ENCODE measurements at regions not wholly inside any gene's neighbourhood (a gene's known extent, or its start where the extent isn't known, plus 50 kb on each side); places are given as distances from the start of the nearest gene placed in this dataset.

GRCh38 chr11:106322106-106322505 is 244.6 kb downstream of the AASDHPPT start:
- H3K27me3 Mint-ChIP-seq: no peaks in the 10 kb centered on the region
- no peak for DNase-seq
- TF ChIP-seq, protein P1, sequence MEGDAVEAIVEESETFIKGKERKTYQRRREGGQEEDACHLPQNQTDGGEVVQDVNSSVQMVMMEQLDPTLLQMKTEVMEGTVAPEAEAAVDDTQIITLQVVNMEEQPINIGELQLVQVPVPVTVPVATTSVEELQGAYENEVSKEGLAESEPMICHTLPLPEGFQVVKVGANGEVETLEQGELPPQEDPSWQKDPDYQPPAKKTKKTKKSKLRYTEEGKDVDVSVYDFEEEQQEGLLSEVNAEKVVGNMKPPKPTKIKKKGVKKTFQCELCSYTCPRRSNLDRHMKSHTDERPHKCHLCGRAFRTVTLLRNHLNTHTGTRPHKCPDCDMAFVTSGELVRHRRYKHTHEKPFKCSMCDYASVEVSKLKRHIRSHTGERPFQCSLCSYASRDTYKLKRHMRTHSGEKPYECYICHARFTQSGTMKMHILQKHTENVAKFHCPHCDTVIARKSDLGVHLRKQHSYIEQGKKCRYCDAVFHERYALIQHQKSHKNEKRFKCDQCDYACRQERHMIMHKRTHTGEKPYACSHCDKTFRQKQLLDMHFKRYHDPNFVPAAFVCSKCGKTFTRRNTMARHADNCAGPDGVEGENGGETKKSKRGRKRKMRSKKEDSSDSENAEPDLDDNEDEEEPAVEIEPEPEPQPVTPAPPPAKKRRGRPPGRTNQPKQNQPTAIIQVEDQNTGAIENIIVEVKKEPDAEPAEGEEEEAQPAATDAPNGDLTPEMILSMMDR (IDR thresholded peaks at IDR 0.05): no peak
- H3K27ac Mint-ChIP-seq: no peak overlapping the region
- H3K36me3 Mint-ChIP-seq (ENCODE audit: low read depth): no peaks in the 10 kb centered on the region
- intact Hi-C loops (cut with micrococcal nuclease): no loop called here
- H3K9me3 Mint-ChIP-seq: no peaks in the 10 kb centered on the region
- CTCF ChIA-PET: no interaction called here
- no peaks in the 10 kb centered on the region for H3K4me1 Mint-ChIP-seq (ENCODE audit: low read depth)
- POLR2A ChIA-PET: no interaction called here
- no peak for ATAC-seq
- no peak overlapping the region for H3K4me3 Mint-ChIP-seq

GRCh38 chr11:106326087-106326486 is 248.6 kb downstream of the AASDHPPT start:
- Mint-ChIP-seq H3K9me3 (no peaks in the 10 kb centered on the region), H3K36me3 (ENCODE audit: low read depth) (no peaks in the 10 kb centered on the region), H3K4me1 (ENCODE audit: low read depth) (no peaks in the 10 kb centered on the region), H3K27me3 (no peaks in the 10 kb centered on the region), H3K27ac (no peak overlapping the region), H3K4me3 (no peak overlapping the region)
- TF ChIP-seq, protein P1 (IDR thresholded peaks at IDR 0.05): no peak
- intact Hi-C loops (cut with micrococcal nuclease): no loop called here
- ATAC-seq (no peak), DNase-seq (no peak)
- ChIA-PET CTCF (no interaction called here), POLR2A (no interaction called here)

DNA sequence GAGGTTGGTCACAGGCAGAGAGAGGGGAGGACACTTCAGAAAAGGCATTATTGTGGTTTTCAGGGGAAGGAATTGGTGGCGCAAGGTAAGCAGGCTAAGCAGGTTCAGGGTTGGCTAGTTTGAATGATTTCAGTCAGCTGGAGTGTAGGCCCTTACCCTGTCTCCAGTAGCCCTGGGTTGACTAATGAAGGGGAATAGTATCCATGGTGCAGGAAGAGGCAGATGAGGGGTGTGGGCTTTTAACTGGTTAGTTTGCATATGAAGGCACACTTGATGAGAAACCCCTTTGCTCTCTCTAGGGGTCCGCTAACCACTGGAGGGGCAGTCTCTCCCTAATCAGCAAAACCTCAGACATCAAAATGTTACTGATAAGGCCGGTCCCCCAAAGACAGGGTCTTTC is 249.7 kb downstream of the AASDHPPT start:
- Mint-ChIP-seq H3K27ac (no peak overlapping the region), H3K4me1 (ENCODE audit: low read depth) (no peaks in the 10 kb centered on the region), H3K9me3 (no peaks in the 10 kb centered on the region), H3K27me3 (no peaks in the 10 kb centered on the region), H3K36me3 (ENCODE audit: low read depth) (no peaks in the 10 kb centered on the region), H3K4me3 (no peak overlapping the region)
- TF ChIP-seq, protein P1 (IDR thresholded peaks at IDR 0.05): no peak
- intact Hi-C loops (cut with micrococcal nuclease): no loop called here
- DNase-seq: no peak
- ChIA-PET POLR2A (no interaction called here), CTCF (no interaction called here)
- ATAC-seq: no peak

DNA sequence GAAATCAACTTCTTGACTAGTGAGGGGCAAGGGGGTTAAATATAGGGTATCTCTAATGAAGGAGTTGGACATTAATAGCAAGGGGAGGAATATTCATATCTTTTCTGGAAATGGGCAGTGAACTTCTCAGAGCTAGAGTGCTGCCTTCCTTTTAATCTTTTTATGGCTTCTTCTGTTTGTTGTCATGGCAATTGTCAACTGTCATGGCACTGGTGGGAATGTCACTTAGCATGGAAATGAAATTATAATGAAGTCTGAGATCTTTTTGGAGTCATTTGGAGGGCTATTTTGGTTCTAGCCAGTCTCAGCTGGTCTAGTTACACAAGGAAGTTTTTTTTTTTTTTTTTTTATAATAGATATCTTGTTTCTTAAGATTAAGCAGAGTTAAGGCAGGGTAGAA is 250.2 kb downstream of the AASDHPPT start:
- TF ChIP-seq, protein P1 (IDR thresholded peaks at IDR 0.05): no peak
- Mint-ChIP-seq H3K4me3 (no peak overlapping the region), H3K9me3 (no peaks in the 10 kb centered on the region), H3K4me1 (ENCODE audit: low read depth) (no peaks in the 10 kb centered on the region), H3K27me3 (no peaks in the 10 kb centered on the region), H3K27ac (no peak overlapping the region), H3K36me3 (ENCODE audit: low read depth) (no peaks in the 10 kb centered on the region)
- POLR2A ChIA-PET: no interaction called here
- intact Hi-C loops (cut with micrococcal nuclease): no loop called here
- CTCF ChIA-PET: no interaction called here
- ATAC-seq (no peak), DNase-seq (no peak)

DNA sequence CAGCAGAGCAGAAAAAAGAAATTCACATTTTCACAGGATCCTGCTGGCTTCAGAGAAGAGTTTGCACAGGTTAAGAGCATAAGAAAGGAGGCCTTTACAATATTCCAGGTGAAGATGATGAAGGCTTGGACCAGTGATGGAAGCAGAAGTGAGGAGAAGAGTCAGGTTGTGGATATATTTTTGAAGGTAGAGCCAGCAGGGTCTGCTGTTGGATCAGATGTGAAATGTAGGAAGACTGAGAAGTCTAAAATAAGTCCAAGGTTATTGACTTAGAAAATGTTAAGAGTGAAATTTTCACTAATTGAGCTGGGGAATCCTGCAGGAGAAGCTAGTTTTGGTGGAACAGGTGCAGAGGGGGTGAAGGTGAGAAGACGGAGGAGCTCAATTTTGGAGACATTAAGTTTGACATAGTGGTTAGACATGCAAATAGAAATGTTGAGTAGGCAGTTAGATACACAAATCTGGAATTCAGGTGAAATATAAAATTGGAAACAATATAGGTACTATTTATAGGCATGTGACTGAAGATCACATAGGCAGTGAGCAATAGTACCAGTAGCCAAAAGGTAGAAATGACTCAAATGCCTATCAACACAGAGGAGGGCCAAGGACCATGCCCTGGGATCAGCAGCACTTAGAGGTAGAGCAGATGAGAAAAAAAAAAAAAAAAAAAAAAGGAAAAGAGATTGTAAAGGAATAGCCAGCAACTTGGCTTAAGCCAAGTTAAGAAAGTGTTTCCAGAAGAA is 252.0 kb downstream of the AASDHPPT start:
- ChIA-PET CTCF (interaction anchor here (1.0 kb wide), 1 partner anchor 10 kb away, joined by 3 read pairs; no protein-coding TSS in a partner anchor), POLR2A (no interaction called here)
- intact Hi-C loops (cut with micrococcal nuclease): no loop called here
- H3K27ac Mint-ChIP-seq: no peak overlapping the region
- TF ChIP-seq, protein P1 (IDR thresholded peaks at IDR 0.05): no peak
- H3K9me3 Mint-ChIP-seq: peaks cover 3% of the 10 kb centered on the region
- ATAC-seq (no peak), DNase-seq (no peak)
- H3K36me3 Mint-ChIP-seq (ENCODE audit: low read depth): no peaks in the 10 kb centered on the region
- no peaks in the 10 kb centered on the region for H3K4me1 Mint-ChIP-seq (ENCODE audit: low read depth)
- no peak overlapping the region for H3K4me3 Mint-ChIP-seq
- H3K27me3 Mint-ChIP-seq: no peaks in the 10 kb centered on the region

Measured in activated CD8-positive, alpha-beta T cell treated with anti-CD3 and anti-CD28 coated beads for 36 hours (primary cell).